ENCODE measurements at regions not wholly inside any gene's neighbourhood (a gene's known extent, or its start where the extent isn't known, plus 50 kb on each side); places are given as distances from the start of the nearest gene placed in this dataset.
"Not testable (repeated sequence)": the region's sequence is repeated elsewhere in the genome, so short reads cannot be mapped to it uniquely, and the experiment has no call there.

- intact Hi-C loops (cut with DNase I): no loop called here
- DNase-seq (ENCODE audit: low spot score): no peak
These were observed 243.9 kb downstream of the ZNF608 start for GRCh38 chr5:124502551-124502950.

- intact Hi-C loops (cut with DNase I); DNase-seq (ENCODE audit: low spot score): not testable (repeated sequence)
These were observed 246.6 kb downstream of the ZNF608 start for GRCh38 chr5:124499818-124500217.

- DNase-seq (ENCODE audit: low spot score); intact Hi-C loops (cut with DNase I): not testable (repeated sequence)
These were observed 249.5 kb downstream of the ZNF608 start for GRCh38 chr5:124496968-124497367.

- DNase-seq (ENCODE audit: low spot score): no peak
- intact Hi-C loops (cut with DNase I): no loop called here
These were observed 251.8 kb downstream of the ZNF608 start for GRCh38 chr5:124494540-124495116.

GRCh38 chr5:124492444-124493224 is 253.8 kb downstream of the ZNF608 start:
- intact Hi-C loops (cut with DNase I): no loop called here

GRCh38 chr5:124490315-124490714 is 256.1 kb downstream of the ZNF608 start:
- intact Hi-C loops (cut with DNase I); DNase-seq (ENCODE audit: low spot score): not testable (repeated sequence)

More at GRCh38 chr5:124492444-124493224, 253.8 kb downstream of the ZNF608 start:
- DNase-seq (ENCODE audit: low spot score): no peak

- intact Hi-C loops (cut with DNase I): no loop called here
- DNase-seq (ENCODE audit: low spot score): no peak
These were observed 265.0 kb downstream of the ZNF608 start for GRCh38 chr5:124481419-124481818.

- DNase-seq (ENCODE audit: low spot score): no peak
These were observed 265.5 kb downstream of the ZNF608 start for GRCh38 chr5:124480964-124481363.

GRCh38 chr5:124480022-124480421 is 266.4 kb downstream of the ZNF608 start:
- intact Hi-C loops (cut with DNase I): no loop called here

More at GRCh38 chr5:124480964-124481363, 265.5 kb downstream of the ZNF608 start:
- intact Hi-C loops (cut with DNase I): no loop called here

GRCh38 chr5:124478264-124478663 is 268.2 kb downstream of the ZNF608 start:
- intact Hi-C loops (cut with DNase I): no loop called here
- DNase-seq (ENCODE audit: low spot score): no peak

More at GRCh38 chr5:124480022-124480421, 266.4 kb downstream of the ZNF608 start:
- no peak for DNase-seq (ENCODE audit: low spot score)

- intact Hi-C loops (cut with DNase I): no loop called here
- DNase-seq (ENCODE audit: low spot score): no peak
These were observed 268.9 kb downstream of the ZNF608 start for GRCh38 chr5:124477577-124477976.

- intact Hi-C loops (cut with DNase I): no loop called here
- no peak for DNase-seq (ENCODE audit: low spot score)
These were observed 269.4 kb downstream of the ZNF608 start for GRCh38 chr5:124477062-124477461.

GRCh38 chr5:124474528-124475215 is 271.8 kb downstream of the ZNF608 start:
- intact Hi-C loops (cut with DNase I): no loop called here
- no peak for DNase-seq (ENCODE audit: low spot score)

GRCh38 chr5:124468671-124469411 is 277.6 kb downstream of the ZNF608 start:
- no peak for DNase-seq (ENCODE audit: low spot score)
- intact Hi-C loops (cut with DNase I): no loop called here

GRCh38 chr5:124467745-124468144 is 278.7 kb downstream of the ZNF608 start:
- no peak for DNase-seq (ENCODE audit: low spot score)
- intact Hi-C loops (cut with DNase I): no loop called here

- no peak for DNase-seq (ENCODE audit: low spot score)
- intact Hi-C loops (cut with DNase I): no loop called here
These were observed 280.4 kb downstream of the ZNF608 start for GRCh38 chr5:124466011-124466410.

GRCh38 chr5:124463851-124464250 is 282.6 kb downstream of the ZNF608 start:
- intact Hi-C loops (cut with DNase I): no loop called here
- DNase-seq (ENCODE audit: low spot score): no peak

- intact Hi-C loops (cut with DNase I): no loop called here
- DNase-seq (ENCODE audit: low spot score): no peak
These were observed 283.7 kb downstream of the ZNF608 start for GRCh38 chr5:124462751-124463150.

- no peak for DNase-seq (ENCODE audit: low spot score)
These were observed 284.5 kb downstream of the ZNF608 start for GRCh38 chr5:124461941-124462340.

GRCh38 chr5:124461157-124461556 is 285.3 kb downstream of the ZNF608 start:
- intact Hi-C loops (cut with DNase I): no loop called here
- DNase-seq (ENCODE audit: low spot score): no peak

More at GRCh38 chr5:124461941-124462340, 284.5 kb downstream of the ZNF608 start:
- intact Hi-C loops (cut with DNase I): no loop called here

All from cardiac septum (tissue), 1 donor.